Mammary epithelial cell (primary cell): ENCODE measurements at regions not wholly inside any gene's neighbourhood (a gene's known extent, or its start where the extent isn't known, plus 50 kb on each side); places are given as distances from the start of the nearest gene placed in this dataset.
"Not testable (repeated sequence)": the region's sequence is repeated elsewhere in the genome, so short reads cannot be mapped to it uniquely, and the experiment has no call there.

Source experiments
- CTCF ChIP-seq, 2 donors: IDR thresholded peaks in 1 of 2; conservative IDR thresholded peaks in 1 of 2; 2 replicates each; pipeline ENCODE4 v1.5.1; 2011 to 2012; ENCODE audit warnings: inconsistent platforms in 2 of 2, low read length in 2 of 2, mild to moderate bottlenecking in 2 of 2, control low read depth in 1 of 2, low read depth in 1 of 2; ENCODE audit not compliant: insufficient read depth in 1 of 2; ENCODE audit errors: extremely low read depth in 1 of 2
- EZH2 ChIP-seq: IDR thresholded peaks from 2 replicates; pipeline ENCODE4 v1.6.1; 2012; ENCODE audit warnings: low read length, inconsistent platforms, borderline replicate concordance

GRCh38 chr3:75604286-75604934 is 59.7 kb upstream of the FRG2C start:
- peak in 1 of 2 donors; percentile 32 for TF ChIP-seq CTCF (conservative IDR thresholded peaks at IDR 0.05 in 1 of 2, IDR thresholded peaks at IDR 0.05 in 1 of 2; ENCODE audit: extremely low read depth in 1 of 2, insufficient read depth in 1 of 2, low read depth in 1 of 2, low read length in 2 of 2)
- not testable (repeated sequence) for TF ChIP-seq EZH2
